ENCODE measurements at regions not wholly inside any gene's neighbourhood (a gene's known extent, or its start where the extent isn't known, plus 50 kb on each side); places are given as distances from the start of the nearest gene placed in this dataset.

GRCh38 chr5:116675626-116675910, 100.9 kb upstream of the SEMA6A start:
- no peak overlapping the region for H3T11ph ChIP-seq (ENCODE audit: low read length)
- no peak for TF ChIP-seq CTCF (conservative IDR thresholded peaks at IDR 0.05)
- Mint-ChIP-seq H3K36me3 (ENCODE audit: insufficient read depth in 1 of 3, low read depth in 3 of 3) (no peaks in the 10 kb centered on the region; a peak in 1 of 7 replicates), H3K27me3 (ENCODE audit: low read depth) (no peaks in the 10 kb centered on the region; the same call in 1 of the 2 replicates), H3K9me3 (no peaks in the 10 kb centered on the region), H3K4me1 (peaks cover 0 to 5% of the 10 kb centered on the region in 2 experiments; a peak in 1 of 4 replicates), H3K4me3 (no peak overlapping the region), H3K27ac (no peak overlapping the region)
- no peak overlapping the region for H4K8ac ChIP-seq (replicated peaks; ENCODE audit: insufficient read length, low read depth, low read length)
- WGBS (ENCODE audit: extremely low coverage, insufficient read length, low lambda C conversion rate): no CpG with 5 or more reads among the region's 4 CpGs
- H3K14ac ChIP-seq (ENCODE audit: insufficient read depth, low read length): no peak overlapping the region
- H3K9me3 ChIP-seq (ENCODE audit: control insufficient read depth, low read depth, low read length): no peaks in the 10 kb centered on the region
- no peak overlapping the region for H2BK5ac ChIP-seq (ENCODE audit: insufficient read length, low read length)
- H3K23me2 ChIP-seq (ENCODE audit: insufficient read length, low read depth, low read length, poor library complexity, severe bottlenecking): no peaks in the 10 kb centered on the region
- no peak overlapping the region for H3K4me2 ChIP-seq (ENCODE audit: insufficient read depth, insufficient read length, low read length)
- no peak for DNase-seq
- H3K4me1 ChIP-seq (ENCODE audit: insufficient read depth, low read length): no peaks in the 10 kb centered on the region
- no peak overlapping the region for H2AK5ac ChIP-seq (ENCODE audit: insufficient read length, low read length)
- H4K20me1 ChIP-seq (ENCODE audit: control insufficient read depth, insufficient read depth, insufficient read length): no peaks in the 10 kb centered on the region
- no peak overlapping the region for H3K56ac ChIP-seq (ENCODE audit: insufficient read length, low read depth, low read length)
- no peak overlapping the region for H3K9ac ChIP-seq (ENCODE audit: extremely low read depth, insufficient read length, low read length)
- no peak overlapping the region for H2BK15ac ChIP-seq (ENCODE audit: low read depth, low read length)
- no peak overlapping the region for H4K91ac ChIP-seq (ENCODE audit: insufficient read length, low read depth, low read length)
- no peak overlapping the region for H4K5ac ChIP-seq (ENCODE audit: insufficient read length, low read depth, low read length)
- no peaks in the 10 kb centered on the region for H3K27me3 ChIP-seq (ENCODE audit: insufficient read depth, low read length)
- no peak overlapping the region for H2BK20ac ChIP-seq (ENCODE audit: low read depth, low read length, poor library complexity, severe bottlenecking)
- H2BK12ac ChIP-seq (ENCODE audit: insufficient read length, low read depth, low read length): no peak overlapping the region
- no peak overlapping the region for H2AFZ ChIP-seq (ENCODE audit: low read length)
- H3K18ac ChIP-seq (ENCODE audit: insufficient read length, low read depth, low read length): no peak overlapping the region
- no peak overlapping the region for H2BK120ac ChIP-seq (ENCODE audit: low read depth, low read length, poor library complexity, severe bottlenecking)
- no peak overlapping the region for H3K23ac ChIP-seq (ENCODE audit: insufficient read length, low read depth, low read length)
- no peak overlapping the region for H3K4ac ChIP-seq (ENCODE audit: low read depth, low read length)
- H3K79me2 ChIP-seq (ENCODE audit: insufficient read depth, low read length): no peaks in the 10 kb centered on the region
- no peaks in the 10 kb centered on the region for H3K79me1 ChIP-seq (ENCODE audit: insufficient read depth, low read depth, low read length, poor library complexity, severe bottlenecking)
- H3K27ac ChIP-seq (ENCODE audit: insufficient read length, low read depth, low read length): no peak overlapping the region
